Frontal cortex (tissue), 3 donors: ENCODE measurements at regions not wholly inside any gene's neighbourhood (a gene's known extent, or its start where the extent isn't known, plus 50 kb on each side); places are given as distances from the start of the nearest gene placed in this dataset.

Experiments used
- DNase-seq, 2 donors: peaks; one replicate each; pipeline ENCODE4 v3.0.0; 2012; ENCODE audit warnings: low spot score in 2 of 2
- FAIRE-seq: peaks from 2 replicates; lab custom pipeline; 2012; peaks lifted over from hg19 to GRCh38; lab: Jason Lieb, UNC
- donor health status: control.
- donor health status: control.
- donor health status: control.

- DNase-seq (no peak), FAIRE-seq (no peak)
Measured at GRCh38 chr1:217373761-217374701, 256.9 kb downstream of the GPATCH2 start.

- no peak for DNase-seq
- FAIRE-seq: no peak
Measured at GRCh38 chr1:217372049-217372970, 258.6 kb downstream of the GPATCH2 start.

- FAIRE-seq: no peak
- no peak for DNase-seq
Measured at GRCh38 chr1:217370757-217371156, 260.1 kb downstream of the GPATCH2 start.

- FAIRE-seq (no peak), DNase-seq (no peak)
Measured at GRCh38 chr1:217369996-217370551, 260.8 kb downstream of the GPATCH2 start.

GRCh38 chr1:217369271-217369981 is 261.5 kb downstream of the GPATCH2 start:
- no peak for FAIRE-seq
- no peak for DNase-seq

GRCh38 chr1:217364220-217364619 is 266.7 kb downstream of the GPATCH2 start:
- DNase-seq: no peak
- FAIRE-seq: no peak

GRCh38 chr1:217363319-217363718 is 267.6 kb downstream of the GPATCH2 start:
- DNase-seq (no peak), FAIRE-seq (no peak)

GRCh38 chr1:217360510-217360909 is 270.4 kb downstream of the GPATCH2 start:
- DNase-seq: no peak
- no peak for FAIRE-seq

GRCh38 chr1:217354895-217355294 is 276.0 kb downstream of the GPATCH2 start:
- FAIRE-seq: no peak
- no peak for DNase-seq

GRCh38 chr1:217348960-217349664 is 281.8 kb downstream of the GPATCH2 start:
- no peak for FAIRE-seq

GRCh38 chr1:217344712-217345111 is 286.2 kb downstream of the GPATCH2 start:
- DNase-seq (no peak), FAIRE-seq (no peak)

More at GRCh38 chr1:217348960-217349664, 281.8 kb downstream of the GPATCH2 start:
- no peak for DNase-seq

GRCh38 chr1:217343907-217344306 is 287.0 kb downstream of the GPATCH2 start:
- FAIRE-seq (no peak), DNase-seq (no peak)

GRCh38 chr1:217342105-217342504 is 288.8 kb downstream of the GPATCH2 start:
- DNase-seq: no peak
- no peak for FAIRE-seq

- FAIRE-seq: no peak
Measured at GRCh38 chr1:217336724-217337123, 294.2 kb downstream of the GPATCH2 start.

GRCh38 chr1:217333939-217334338 is 297.0 kb downstream of the GPATCH2 start:
- DNase-seq (peak in 1 of 2 donors; percentile 12), FAIRE-seq (no peak)

More at GRCh38 chr1:217336724-217337123, 294.2 kb downstream of the GPATCH2 start:
- DNase-seq: no peak

- DNase-seq: no peak
- no peak for FAIRE-seq
Measured at GRCh38 chr1:217332431-217333065, 298.3 kb downstream of the GPATCH2 start.

- DNase-seq (no peak), FAIRE-seq (no peak)
Measured at GRCh38 chr1:217331698-217332097, 299.2 kb downstream of the GPATCH2 start.

GRCh38 chr1:217327901-217328300 is 303.0 kb downstream of the GPATCH2 start:
- FAIRE-seq (no peak), DNase-seq (no peak)
